HL-60 (cell line): ENCODE measurements at regions not wholly inside any gene's neighbourhood (a gene's known extent, or its start where the extent isn't known, plus 50 kb on each side); places are given as distances from the start of the nearest gene placed in this dataset.

Source experiments
- CTCF ChIP-seq: IDR thresholded peaks from one replicate; pipeline ENCODE4 v1.5.1; 2011; ENCODE audit warnings: low read length, control low read depth, inconsistent platforms; ENCODE audit not compliant: insufficient read depth
- GABPA ChIP-seq: IDR thresholded peaks from 2 replicates; pipeline ENCODE4 v1.6.1; 2012; ENCODE audit warnings: low read depth
- POLR2AphosphoS5 ChIP-seq: IDR thresholded peaks from 2 replicates; pipeline ENCODE4 v1.6.1; 2012; ENCODE audit warnings: low read depth
- REST ChIP-seq: IDR thresholded peaks from 2 replicates; pipeline ENCODE4 v1.6.1; 2012; ENCODE audit warnings: low read depth; ENCODE audit not compliant: insufficient replicate concordance

- TF ChIP-seq CTCF (no peak), GABPA (no peak), POLR2AphosphoS5 (no peak), REST (no peak)
These were observed 338.0 kb downstream of the EN1 start for GRCh38 chr2:118509319-118510004.
